H9 (cell line): ENCODE measurements at regions not wholly inside any gene's neighbourhood (a gene's known extent, or its start where the extent isn't known, plus 50 kb on each side); places are given as distances from the start of the nearest gene placed in this dataset.
A peak's percentile ranks its signal among the peaks of the same experiment; 100 is the strongest.

Experiments
- DNase-seq: peaks from one replicate; pipeline ENCODE4 v3.0.0-alpha.2; 2017
- H2AFZ ChIP-seq: one replicate; pipeline ENCODE4 v1.6.1; 2013; ENCODE audit warnings: mild to moderate bottlenecking, low read length, control low read depth, moderate library complexity
- H2AK5ac ChIP-seq: 2 replicates; pipeline ENCODE4 v1.6.1; 2013; ENCODE audit warnings: low read length, control low read depth, mixed read lengths; ENCODE audit not compliant: insufficient read length
- H2BK120ac ChIP-seq: one replicate; pipeline ENCODE4 v1.6.1; 2013; ENCODE audit warnings: low read depth, mild to moderate bottlenecking, low read length, control low read depth, inconsistent platforms; ENCODE audit not compliant: poor library complexity, severe bottlenecking
- H2BK12ac ChIP-seq: 2 replicates; pipeline ENCODE4 v1.6.1; 2013; ENCODE audit warnings: low read length, control low read depth, mixed read lengths, low read depth; ENCODE audit not compliant: insufficient read length
- H2BK15ac ChIP-seq: 2 replicates; pipeline ENCODE4 v1.6.1; 2013; ENCODE audit warnings: low read depth, low read length, control low read depth
- H2BK20ac ChIP-seq: one replicate; pipeline ENCODE4 v1.6.1; 2013; ENCODE audit warnings: low read depth, mild to moderate bottlenecking, low read length, control low read depth, inconsistent platforms; ENCODE audit not compliant: poor library complexity, severe bottlenecking
- H2BK5ac ChIP-seq: 2 replicates; pipeline ENCODE4 v1.6.1; 2013; ENCODE audit warnings: low read length, control low read depth, mixed read lengths; ENCODE audit not compliant: insufficient read length
- H3K14ac ChIP-seq: 2 replicates; pipeline ENCODE4 v1.6.1; 2013; ENCODE audit warnings: low read length, control low read depth; ENCODE audit not compliant: insufficient read depth
- H3K18ac ChIP-seq: 2 replicates; pipeline ENCODE4 v1.6.1; 2013; ENCODE audit warnings: low read depth, mild to moderate bottlenecking, mixed read lengths, low read length, control low read depth; ENCODE audit not compliant: insufficient read length
- H3K23ac ChIP-seq: 2 replicates; pipeline ENCODE4 v1.6.1; 2013; ENCODE audit warnings: low read length, control low read depth, mixed read lengths, low read depth; ENCODE audit not compliant: insufficient read length
- H3K23me2 ChIP-seq: 2 replicates; pipeline ENCODE4 v1.6.1; 2013; ENCODE audit warnings: low read depth, mild to moderate bottlenecking, mixed read lengths, low read length, control low read depth; ENCODE audit not compliant: insufficient read length, poor library complexity, severe bottlenecking
- H3K27ac ChIP-seq: 2 replicates; pipeline ENCODE4 v1.5.1; 2013; ENCODE audit warnings: low read length, control low read depth, mixed read lengths, low read depth; ENCODE audit not compliant: insufficient read length
- H3K27me3 ChIP-seq: 2 replicates; pipeline ENCODE4 v1.6.1; 2013; ENCODE audit warnings: low read length, control low read depth, inconsistent platforms; ENCODE audit not compliant: insufficient read depth
- H3K4ac ChIP-seq: 2 replicates; pipeline ENCODE4 v1.6.1; 2013; ENCODE audit warnings: low read depth, mild to moderate bottlenecking, control low read depth, inconsistent platforms, low read length, moderate library complexity
- H3K4me1 ChIP-seq: 2 replicates; pipeline ENCODE4 v1.6.1; 2013; ENCODE audit warnings: low read length, control low read depth, inconsistent platforms; ENCODE audit not compliant: insufficient read depth
- H3K4me2 ChIP-seq: 2 replicates; pipeline ENCODE4 v1.6.1; 2013; ENCODE audit warnings: low read length, control low read depth, mixed read lengths; ENCODE audit not compliant: insufficient read length, insufficient read depth
- H3K56ac ChIP-seq: 2 replicates; pipeline ENCODE4 v1.6.1; 2013; ENCODE audit warnings: low read depth, mild to moderate bottlenecking, mixed read lengths, low read length, control low read depth; ENCODE audit not compliant: insufficient read length
- H3K79me1 ChIP-seq: 2 replicates; pipeline ENCODE4 v1.6.1; 2013; ENCODE audit warnings: low read depth, mild to moderate bottlenecking, moderate library complexity, low read length, control low read depth, inconsistent platforms; ENCODE audit not compliant: insufficient read depth, poor library complexity, severe bottlenecking
- H3K79me2 ChIP-seq: 2 replicates; pipeline ENCODE4 v1.6.1; 2013; ENCODE audit warnings: low read length, control low read depth, inconsistent platforms; ENCODE audit not compliant: insufficient read depth
- H3K9ac ChIP-seq: 2 replicates; pipeline ENCODE4 v1.6.1; 2013; ENCODE audit warnings: low read length, control low read depth, mixed read lengths; ENCODE audit not compliant: insufficient read length; ENCODE audit errors: extremely low read depth
- H3K9me3 ChIP-seq: one replicate; pipeline ENCODE4 v1.6.1; 2013; ENCODE audit warnings: low read depth, low read length, inconsistent platforms; ENCODE audit not compliant: control insufficient read depth
- H3T11ph ChIP-seq: one replicate; pipeline ENCODE4 v1.6.1; 2013; ENCODE audit warnings: mild to moderate bottlenecking, low read length, control low read depth, inconsistent platforms
- H4K20me1 ChIP-seq: one replicate; pipeline ENCODE4 v1.6.1; 2013; ENCODE audit not compliant: control insufficient read depth, insufficient read length, insufficient read depth
- H4K5ac ChIP-seq: 2 replicates; pipeline ENCODE4 v1.6.1; 2013; ENCODE audit warnings: low read depth, mild to moderate bottlenecking, mixed read lengths, low read length, control low read depth; ENCODE audit not compliant: insufficient read length
- H4K8ac ChIP-seq: replicated peaks from 2 replicates; pipeline ENCODE4 v1.6.1; 2013; ENCODE audit warnings: low read length, control low read depth, mixed read lengths, low read depth; ENCODE audit not compliant: insufficient read length
- H4K91ac ChIP-seq: 2 replicates; pipeline ENCODE4 v1.6.1; 2013; ENCODE audit warnings: low read depth, mild to moderate bottlenecking, moderate library complexity, mixed read lengths, low read length, control low read depth; ENCODE audit not compliant: insufficient read length
- H3K27ac Mint-ChIP-seq, 3 experiments: 2 replicates in 2 of 3; 3 replicates in 1 of 3; pipeline ENCODE4 v1.8.0; 2020 to 2021; ENCODE audit warnings: mixed read lengths in 3 of 3, mild to moderate bottlenecking in 1 of 3, moderate library complexity in 1 of 3
- H3K27me3 Mint-ChIP-seq: 2 replicates; pipeline ENCODE4 v1.8.0; 2021; ENCODE audit warnings: low read depth, mild to moderate bottlenecking, moderate library complexity, mixed read lengths
- H3K36me3 Mint-ChIP-seq, 3 experiments: 2 replicates in 2 of 3; 3 replicates in 1 of 3; pipeline ENCODE4 v1.8.0; 2020 to 2021; ENCODE audit warnings: low read depth in 3 of 3, mixed read lengths in 3 of 3; ENCODE audit not compliant: insufficient read depth in 1 of 3
- H3K4me1 Mint-ChIP-seq, 2 experiments: 2 replicates each; pipeline ENCODE4 v1.8.0; 2020; ENCODE audit warnings: mixed read lengths in 2 of 2
- H3K4me3 Mint-ChIP-seq, 2 experiments: 2 replicates in 1 of 2; 3 replicates in 1 of 2; pipeline ENCODE4 v1.8.0; 2020 to 2021; ENCODE audit warnings: mild to moderate bottlenecking in 2 of 2, mixed read lengths in 2 of 2, moderate library complexity in 1 of 2
- H3K9me3 Mint-ChIP-seq, 2 experiments: 2 replicates in 1 of 2; 3 replicates in 1 of 2; pipeline ENCODE4 v1.8.0; 2020; ENCODE audit warnings: mild to moderate bottlenecking in 2 of 2, mixed read lengths in 2 of 2, moderate library complexity in 1 of 2
- CTCF ChIP-seq: fragments of 200-600 bp; sonication (generic); conservative IDR thresholded peaks from 3 replicates; pipeline ENCODE4 v1.8.0; 2021; ENCODE audit warnings: antibody characterized with exemption, mild to moderate bottlenecking
- WGBS: extraction: QIAGEN DNeasy Blood & Tissue Kit; methylation state at CpG from one replicate; pipeline ENCODE4 v1.1.7; 2013; ENCODE audit warnings: missing lambda C conversion rate, low lambda C conversion rate, mixed read lengths; ENCODE audit not compliant: insufficient read length; ENCODE audit errors: extremely low coverage; 5-methylcytosine and 5-hydroxymethylcytosine counted together

- Histone ChIP-seq H3K79me2 (no peaks in the 10 kb centered on the region), H3K4ac (no peak overlapping the region), H3K4me2 (no peak overlapping the region), H4K20me1 (no peaks in the 10 kb centered on the region), H2BK15ac (no peak overlapping the region), H2BK20ac (no peak overlapping the region), H4K91ac (no peak overlapping the region), H3K56ac (no peak overlapping the region), H3K23ac (no peak overlapping the region), H3K18ac (no peak overlapping the region), H3T11ph (no peak overlapping the region), H3K14ac (no peak overlapping the region), H2BK12ac (no peak overlapping the region), H2AFZ (no peak overlapping the region), H3K4me1 (peaks cover 2% of the 10 kb centered on the region; the same call in 1 of the 2 replicates), H3K9me3 (no peaks in the 10 kb centered on the region), H4K8ac (no peak overlapping the region), H3K27me3 (no peaks in the 10 kb centered on the region), H2BK120ac (no peak overlapping the region), H3K9ac (no peak overlapping the region), H4K5ac (no peak overlapping the region), H3K23me2 (no peaks in the 10 kb centered on the region), H2AK5ac (no peak overlapping the region), H2BK5ac (no peak overlapping the region), H3K79me1 (no peaks in the 10 kb centered on the region), H3K27ac (no peak overlapping the region)
- no peak for TF ChIP-seq CTCF
- Mint-ChIP-seq H3K9me3 (no peaks in the 10 kb centered on the region), H3K4me3 (no peak overlapping the region), H3K27ac (peak overlapping the region in 1 of 3 experiments; percentile 2; a peak in 1 of 7 replicates), H3K36me3 (no peaks in the 10 kb centered on the region), H3K4me1 (peaks cover 10 to 21% of the 10 kb centered on the region in 2 experiments), H3K27me3 (no peaks in the 10 kb centered on the region)
- DNase-seq, result no peak
- WGBS, result no CpG with 5 or more reads among the region's 3 CpGs
These were observed 257.3 kb upstream of the SPRY2 start for GRCh38 chr13:80598189-80598588.
